ENCODE measurements at regions not wholly inside any gene's neighbourhood (a gene's known extent, or its start where the extent isn't known, plus 50 kb on each side); places are given as distances from the start of the nearest gene placed in this dataset.

DNA sequence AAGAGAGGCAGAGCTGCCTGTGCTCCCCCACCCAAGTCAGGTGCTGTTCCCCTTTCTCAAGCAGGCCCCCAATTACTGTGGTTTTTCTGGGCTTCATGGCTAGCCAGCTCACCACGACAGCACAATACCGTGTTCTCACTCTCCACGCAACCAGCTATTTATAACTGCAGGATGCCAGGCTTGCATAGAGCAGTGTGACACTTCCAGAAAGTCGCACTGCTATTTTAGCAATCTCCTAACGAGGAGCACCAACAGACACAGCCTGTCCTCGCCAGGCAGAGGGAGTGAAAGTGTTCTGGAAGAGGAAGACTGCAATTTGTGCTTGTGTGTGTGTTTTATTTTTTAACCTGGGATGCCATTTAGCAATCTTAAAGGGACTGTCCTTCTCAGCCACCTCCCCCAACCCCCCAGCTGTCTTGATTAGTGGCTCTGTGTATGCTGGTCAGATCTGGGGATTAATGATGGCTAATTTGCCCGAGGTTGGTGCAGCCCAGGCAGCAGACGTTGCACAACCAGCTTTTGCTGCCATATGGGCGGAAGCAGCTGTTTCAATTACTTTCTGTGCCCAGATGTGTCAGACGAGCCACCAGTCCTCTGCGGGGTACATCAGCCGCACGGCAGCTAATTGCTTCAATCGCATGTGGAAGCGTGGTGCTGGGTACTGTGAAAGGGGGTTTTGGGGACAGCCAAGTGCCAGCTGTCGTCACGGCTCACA is 268.0 kb upstream of the ARRDC4 start:
- TF ChIP-seq CTCF (IDR thresholded peaks at IDR 0.05) (peak in 1 of 3 donors; percentile 1), POLR2A (IDR thresholded peaks at IDR 0.05) (no peak)
